Kidney (tissue), 13 donors: ENCODE measurements at regions not wholly inside any gene's neighbourhood (a gene's known extent, or its start where the extent isn't known, plus 50 kb on each side); places are given as distances from the start of the nearest gene placed in this dataset.
"Not testable (repeated sequence)": the region's sequence is repeated elsewhere in the genome, so short reads cannot be mapped to it uniquely, and the experiment has no call there.

Experiments used
- DNase-seq, 5 donors: peaks; one replicate each; pipeline ENCODE4 v3.0.0-alpha.2; 2013 to 2020
- FAIRE-seq: peaks from 2 replicates; lab custom pipeline; 2012; peaks lifted over from hg19 to GRCh38; lab: Jason Lieb, UNC
- H3K27ac ChIP-seq, 2 donors: one replicate each; pipeline ENCODE4 v1.7.0; 2013; ENCODE audit warnings: low read depth in 2 of 2, low read length in 2 of 2, inconsistent platforms in 1 of 2
- H3K27me3 ChIP-seq: one replicate; pipeline ENCODE4 v1.7.1; 2013; ENCODE audit warnings: low read length, inconsistent platforms; ENCODE audit not compliant: control insufficient read depth, insufficient read depth
- H3K36me3 ChIP-seq, 3 donors: one replicate each; pipeline versions ENCODE4 v1.7.0 to v1.7.1; 2013; ENCODE audit warnings: low read length in 3 of 3, control low read depth in 1 of 3, inconsistent platforms in 1 of 3; ENCODE audit not compliant: insufficient read depth in 3 of 3, control insufficient read depth in 2 of 3
- H3K4me1 ChIP-seq, 3 donors: one replicate each; pipeline versions ENCODE4 v1.7.0 to v1.7.1; 2013; ENCODE audit warnings: low read length in 3 of 3, inconsistent platforms in 1 of 3, low read depth in 1 of 3; ENCODE audit not compliant: control insufficient read depth in 2 of 3, insufficient read depth in 2 of 3
- H3K4me3 ChIP-seq, 3 donors: one replicate each; pipeline versions ENCODE4 v1.7.0 to v1.8.1; 2013; ENCODE audit warnings: low read length in 3 of 3, control low read depth in 1 of 3, inconsistent platforms in 1 of 3
- H3K9ac ChIP-seq, 3 donors: one replicate each; pipeline versions ENCODE4 v1.7.0 to v1.7.1; 2013; ENCODE audit warnings: low read length in 3 of 3, control low read depth in 1 of 3, inconsistent platforms in 1 of 3
- H3K9me3 ChIP-seq, 3 donors: one replicate each; pipeline versions ENCODE4 v1.7.0 to v1.7.1; 2013; ENCODE audit warnings: low read length in 3 of 3, control low read depth in 1 of 3, inconsistent platforms in 1 of 3; ENCODE audit not compliant: control insufficient read depth in 2 of 3, insufficient read depth in 1 of 3
- intact Hi-C: fragments of 100-400 bp; cut with DNase I; formaldehyde crosslinking; loops from one replicate; pipeline ENCODE4 v1.11.1; 2022
- TF ChIP-seq, protein P1 (sequence below): IDR thresholded peaks from 3 replicates; pipeline ENCODE4 v1.5.1; 2012; ENCODE audit warnings: mild to moderate bottlenecking, moderate library complexity, borderline replicate concordance; ENCODE audit not compliant: insufficient read depth; ENCODE audit errors: extremely low read depth
- donor health status: control.
- donor health status: control.
- donor health status: control.
- donor health status: control.
- donor health status: control.
- donor health status: DM: yes; HTN: yes; CAD: no.
- donor health status: Normal renal cell carcinoma (clear cell type).

DNA sequence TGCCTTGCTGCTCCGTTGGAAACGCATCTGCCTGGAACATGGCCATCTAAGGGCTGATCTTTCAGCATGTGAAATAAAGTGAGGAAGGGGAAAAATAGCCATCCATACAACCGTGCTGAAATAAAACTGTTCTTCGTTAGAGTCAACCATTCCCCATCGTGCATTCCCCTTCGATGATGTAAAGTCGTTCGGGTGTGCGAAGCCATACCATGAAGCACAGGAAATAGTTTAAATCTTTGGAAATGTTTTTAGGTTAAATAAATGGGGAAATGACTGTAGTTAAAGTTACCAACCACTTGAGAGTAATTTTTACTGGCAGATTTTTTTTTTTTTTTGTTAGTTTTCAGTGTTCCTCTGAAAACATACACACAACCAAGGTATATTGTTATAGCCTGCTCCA, 302.5 kb downstream of the SH3GL2 start:
- DNase-seq (peak in 2 of 5 donors; percentile 24 to 40), FAIRE-seq (no peak)

DNA sequence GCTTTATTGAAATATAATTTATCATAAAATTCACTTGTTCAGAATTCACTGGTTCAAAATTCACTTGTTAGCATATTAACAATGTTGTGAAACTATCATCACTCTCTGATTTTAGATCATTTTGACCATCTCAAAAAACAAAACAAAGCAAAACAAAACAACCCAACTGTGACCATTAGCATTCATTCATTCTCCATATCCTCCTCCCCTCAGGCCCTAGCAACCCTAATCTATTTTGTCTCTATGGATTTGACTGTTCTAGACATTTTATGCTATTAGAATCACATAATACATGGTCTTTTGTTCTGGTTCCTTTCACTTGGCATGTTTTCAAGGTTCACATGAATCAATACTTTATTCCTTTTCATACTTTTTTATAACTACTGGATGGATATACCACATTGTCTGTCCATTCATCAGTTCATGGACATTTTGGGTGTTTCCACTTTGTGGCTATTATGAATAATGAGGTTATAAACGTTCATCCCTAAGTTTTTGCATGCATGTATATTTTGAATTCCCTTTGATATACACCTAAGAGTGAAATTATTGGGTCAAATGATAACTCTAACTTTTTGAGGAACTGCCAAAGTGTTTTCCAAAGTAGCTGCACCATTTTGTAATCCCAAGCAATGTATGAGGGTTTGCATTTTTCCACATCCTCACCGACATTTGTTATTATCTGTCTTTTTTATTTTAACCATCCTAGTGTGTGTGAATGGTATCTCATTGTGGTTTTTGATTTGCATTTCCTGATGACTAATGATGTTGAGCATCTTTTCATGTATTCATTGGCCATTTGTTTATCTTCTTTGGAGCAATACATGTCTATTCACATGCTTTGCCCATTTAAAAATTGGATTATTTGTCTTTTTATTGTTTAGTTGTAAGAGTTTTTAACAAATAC, 304.1 kb downstream of the SH3GL2 start:
- no peaks in the 10 kb centered on the region for H3K36me3 ChIP-seq
- no peaks in the 10 kb centered on the region for H3K4me1 ChIP-seq
- H3K9ac ChIP-seq, result no peak overlapping the region
- intact Hi-C loops, result no loop called here
- no peaks in the 10 kb centered on the region for H3K27me3 ChIP-seq
- DNase-seq (no peak), FAIRE-seq (no peak)
- H3K9me3 ChIP-seq, result no peaks in the 10 kb centered on the region
- H3K27ac ChIP-seq, result no peak overlapping the region
- TF ChIP-seq, protein P1, sequence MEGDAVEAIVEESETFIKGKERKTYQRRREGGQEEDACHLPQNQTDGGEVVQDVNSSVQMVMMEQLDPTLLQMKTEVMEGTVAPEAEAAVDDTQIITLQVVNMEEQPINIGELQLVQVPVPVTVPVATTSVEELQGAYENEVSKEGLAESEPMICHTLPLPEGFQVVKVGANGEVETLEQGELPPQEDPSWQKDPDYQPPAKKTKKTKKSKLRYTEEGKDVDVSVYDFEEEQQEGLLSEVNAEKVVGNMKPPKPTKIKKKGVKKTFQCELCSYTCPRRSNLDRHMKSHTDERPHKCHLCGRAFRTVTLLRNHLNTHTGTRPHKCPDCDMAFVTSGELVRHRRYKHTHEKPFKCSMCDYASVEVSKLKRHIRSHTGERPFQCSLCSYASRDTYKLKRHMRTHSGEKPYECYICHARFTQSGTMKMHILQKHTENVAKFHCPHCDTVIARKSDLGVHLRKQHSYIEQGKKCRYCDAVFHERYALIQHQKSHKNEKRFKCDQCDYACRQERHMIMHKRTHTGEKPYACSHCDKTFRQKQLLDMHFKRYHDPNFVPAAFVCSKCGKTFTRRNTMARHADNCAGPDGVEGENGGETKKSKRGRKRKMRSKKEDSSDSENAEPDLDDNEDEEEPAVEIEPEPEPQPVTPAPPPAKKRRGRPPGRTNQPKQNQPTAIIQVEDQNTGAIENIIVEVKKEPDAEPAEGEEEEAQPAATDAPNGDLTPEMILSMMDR, result no peak
- H3K4me3 ChIP-seq, result no peak overlapping the region

More for the DNA sequence above, 302.5 kb downstream of the SH3GL2 start:
- no peaks in the 10 kb centered on the region for H3K36me3 ChIP-seq
- H3K9ac ChIP-seq, result no peak overlapping the region
- no peaks in the 10 kb centered on the region for H3K4me1 ChIP-seq
- TF ChIP-seq, protein P1, result no peak
- intact Hi-C loops, result no loop called here
- H3K4me3 ChIP-seq, result no peak overlapping the region
- H3K27ac ChIP-seq, result no peak overlapping the region
- H3K27me3 ChIP-seq, result no peaks in the 10 kb centered on the region
- no peaks in the 10 kb centered on the region for H3K9me3 ChIP-seq

GRCh38 chr9:17888066-17888465, 309.2 kb downstream of the SH3GL2 start:
- Histone ChIP-seq H3K27me3 (no peaks in the 10 kb centered on the region), H3K4me3 (no peak overlapping the region), H3K9me3 (no peaks in the 10 kb centered on the region), H3K4me1 (no peaks in the 10 kb centered on the region), H3K9ac (no peak overlapping the region), H3K36me3 (no peaks in the 10 kb centered on the region), H3K27ac (no peak overlapping the region)
- TF ChIP-seq, protein P1, result no peak
- FAIRE-seq, result no peak
- no peak for DNase-seq
- intact Hi-C loops, result no loop called here

DNA sequence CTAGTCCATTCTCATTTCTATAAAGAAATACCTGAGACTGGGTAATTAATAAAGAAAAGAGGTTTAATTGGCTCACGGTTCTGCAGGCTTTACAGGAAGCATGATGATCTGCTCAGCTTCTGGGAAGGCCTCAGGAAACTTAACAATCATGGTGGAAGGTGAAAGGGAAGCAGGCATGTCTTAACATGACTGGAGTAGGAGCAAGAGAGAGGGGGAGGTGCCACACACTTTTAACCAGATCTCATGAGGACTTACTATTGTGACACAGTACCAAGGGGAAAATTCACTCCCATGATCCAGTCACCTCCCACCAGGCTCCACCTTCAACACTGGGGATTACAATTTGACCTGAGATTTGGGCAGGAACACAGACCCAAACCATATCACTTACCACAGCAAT, 310.1 kb downstream of the SH3GL2 start:
- H3K4me1 ChIP-seq, intact Hi-C loops, H3K27me3 ChIP-seq, H3K4me3 ChIP-seq, H3K9me3 ChIP-seq, H3K27ac ChIP-seq, H3K9ac ChIP-seq, H3K36me3 ChIP-seq, FAIRE-seq, DNase-seq: not testable (repeated sequence)
